Femur (tissue), 1 donor: ENCODE measurements at regions not wholly inside any gene's neighbourhood (a gene's known extent, or its start where the extent isn't known, plus 50 kb on each side); places are given as distances from the start of the nearest gene placed in this dataset.
"Not testable (repeated sequence)": the region's sequence is repeated elsewhere in the genome, so short reads cannot be mapped to it uniquely, and the experiment has no call there.

Experiments
- DNase-seq: peaks from one replicate; pipeline ENCODE4 v3.0.0-alpha.2; 2017

- no peak for DNase-seq
Measured at GRCh38 chr18:42486271-42486670, 531.2 kb downstream of the PIK3C3 start.

GRCh38 chr18:42508683-42509296 lies 553.8 kb downstream of the PIK3C3 start:
- DNase-seq: no peak

GRCh38 chr18:42509750-42510415 lies 554.8 kb downstream of the PIK3C3 start:
- no peak for DNase-seq

- DNase-seq: no peak
Measured at GRCh38 chr18:42510540-42510939, 555.5 kb downstream of the PIK3C3 start.

GRCh38 chr18:42513441-42513840 lies 558.4 kb downstream of the PIK3C3 start:
- no peak for DNase-seq

- no peak for DNase-seq
Measured at GRCh38 chr18:42514512-42514911, 559.5 kb downstream of the PIK3C3 start.

GRCh38 chr18:42517896-42518295 lies 562.9 kb downstream of the PIK3C3 start:
- DNase-seq: no peak

- DNase-seq: not testable (repeated sequence)
Measured at GRCh38 chr18:42518331-42518730, 563.3 kb downstream of the PIK3C3 start.

- DNase-seq: no peak
Measured at GRCh38 chr18:42520138-42520537, 565.1 kb downstream of the PIK3C3 start.

GRCh38 chr18:42525905-42526304 lies 570.9 kb downstream of the PIK3C3 start:
- no peak for DNase-seq

GRCh38 chr18:42527766-42528165 lies 572.7 kb downstream of the PIK3C3 start:
- DNase-seq: no peak

- no peak for DNase-seq
Measured at GRCh38 chr18:42530276-42530675, 575.2 kb downstream of the PIK3C3 start.

GRCh38 chr18:42532119-42532518 lies 577.1 kb downstream of the PIK3C3 start:
- DNase-seq: no peak

- DNase-seq: no peak
Measured at GRCh38 chr18:42533009-42533575, 578.1 kb downstream of the PIK3C3 start.

GRCh38 chr18:42533616-42534015 lies 578.6 kb downstream of the PIK3C3 start:
- no peak for DNase-seq

- no peak for DNase-seq
Measured at GRCh38 chr18:42534313-42534712, 579.3 kb downstream of the PIK3C3 start.

GRCh38 chr18:42536442-42536841 lies 579.0 kb downstream of the RIT2 start:
- no peak for DNase-seq

GRCh38 chr18:42537291-42537690 lies 578.2 kb downstream of the RIT2 start:
- no peak for DNase-seq

GRCh38 chr18:42544901-42545300 lies 570.6 kb downstream of the RIT2 start:
- no peak for DNase-seq

GRCh38 chr18:42545825-42546224 lies 569.7 kb downstream of the RIT2 start:
- no peak for DNase-seq

- no peak for DNase-seq
Measured at GRCh38 chr18:42548493-42548892, 567.0 kb downstream of the RIT2 start.

GRCh38 chr18:42549596-42549995 lies 565.9 kb downstream of the RIT2 start:
- DNase-seq: no peak

- DNase-seq: not testable (repeated sequence)
Measured at GRCh38 chr18:42552559-42552958, 562.9 kb downstream of the RIT2 start.

- DNase-seq: no peak
Measured at GRCh38 chr18:42559069-42559690, 556.3 kb downstream of the RIT2 start.
